ENCODE measurements at regions not wholly inside any gene's neighbourhood (a gene's known extent, or its start where the extent isn't known, plus 50 kb on each side); places are given as distances from the start of the nearest gene placed in this dataset.

DNA sequence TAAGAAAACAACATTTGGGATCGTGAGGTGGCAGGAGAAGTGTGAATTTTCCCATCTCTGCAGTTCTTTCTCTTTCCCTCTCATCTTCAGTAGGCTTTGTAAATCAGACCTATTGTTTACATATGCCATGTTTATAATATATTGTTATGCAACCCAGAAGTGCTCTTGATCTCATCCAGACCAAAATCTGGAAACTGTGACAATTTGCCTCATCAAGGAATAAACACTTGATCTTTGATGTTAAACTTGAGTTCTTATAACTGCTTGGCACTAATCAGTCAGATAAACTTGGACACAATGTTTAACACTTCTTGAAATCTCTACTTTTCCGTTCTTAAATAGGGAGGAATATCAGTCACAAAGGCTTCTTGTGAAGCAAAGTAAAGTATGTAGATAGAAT, 384.7 kb downstream of the DMRT2 start:
- DNase-seq = no peak

DNA sequence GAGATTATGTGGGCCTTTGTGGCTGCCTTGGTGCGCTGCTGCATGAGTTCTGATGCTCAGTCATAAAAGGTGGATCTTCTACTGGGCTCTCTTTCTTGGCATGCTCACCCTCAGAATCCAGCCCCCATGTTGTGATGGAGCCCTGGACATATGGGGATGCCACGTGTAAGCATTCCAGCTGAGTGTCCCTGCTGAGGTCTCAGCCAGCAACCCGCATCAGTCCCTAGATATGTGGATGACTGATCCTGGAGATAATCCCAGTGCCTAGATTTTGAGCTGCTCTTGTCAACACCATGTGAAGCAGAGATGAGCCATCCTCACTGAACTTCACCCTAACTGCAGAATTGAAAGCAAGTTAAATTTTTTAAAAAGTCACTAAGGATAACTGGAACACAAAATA, 390.1 kb downstream of the DMRT2 start:
- DNase-seq = no peak

DNA sequence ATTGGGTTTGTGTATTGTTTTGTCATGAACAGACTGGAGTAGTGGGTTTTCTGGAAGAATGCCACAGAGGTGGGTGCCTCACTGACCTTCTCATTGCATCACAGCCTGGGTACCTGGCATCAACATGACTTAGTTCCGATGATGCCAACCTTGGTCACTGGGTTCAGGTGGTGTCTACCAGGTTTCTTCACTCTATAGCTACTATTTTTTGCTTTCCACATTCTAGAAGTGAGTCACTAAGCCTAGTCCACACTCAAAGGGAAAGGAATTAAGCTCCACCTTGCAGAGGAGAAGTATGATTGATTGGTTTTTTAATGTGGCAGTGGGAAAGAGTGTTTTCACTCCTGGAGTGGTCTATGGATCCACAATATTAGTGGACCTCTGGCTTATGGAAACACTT, 391.9 kb downstream of the DMRT2 start:
- DNase-seq = no peak

DNA sequence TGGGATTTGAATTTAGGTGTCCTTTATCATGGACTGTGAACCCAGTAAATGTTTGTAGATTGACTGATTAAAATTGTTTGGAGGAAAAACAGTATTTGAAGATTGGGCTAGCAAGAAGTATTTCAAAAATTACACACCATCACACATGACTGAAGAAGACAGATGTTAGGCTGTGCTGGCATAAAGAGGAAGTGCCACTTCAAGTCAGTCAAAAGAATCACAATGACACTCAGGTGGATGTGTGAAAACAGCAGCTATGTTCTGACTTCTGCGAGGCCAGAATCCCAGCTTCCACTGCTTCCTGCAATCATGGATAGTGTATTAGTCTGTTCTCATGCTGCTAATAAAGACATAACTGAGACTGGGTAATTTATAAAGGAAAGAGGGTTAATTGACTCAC, 393.3 kb downstream of the DMRT2 start:
- DNase-seq = no peak

DNA sequence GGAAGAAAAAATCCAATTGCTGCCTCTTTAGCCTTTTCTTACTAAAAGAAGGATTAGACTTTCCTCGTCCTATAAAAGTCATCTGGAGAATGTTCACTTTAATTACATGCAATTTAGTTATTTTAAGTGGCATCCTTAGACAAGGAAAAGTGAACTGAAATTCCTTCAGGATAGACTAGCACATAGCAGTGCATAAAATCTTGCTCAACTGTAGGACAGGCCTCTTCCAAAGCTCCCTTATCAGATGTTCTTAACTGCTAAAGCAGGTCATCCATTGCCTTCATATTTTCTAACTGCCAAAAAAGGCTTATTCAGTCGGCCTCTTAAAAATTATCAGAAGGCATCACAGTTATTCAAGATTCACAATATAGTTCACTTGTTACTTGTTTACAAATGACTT, 396.5 kb downstream of the DMRT2 start:
- DNase-seq = no peak

DNA sequence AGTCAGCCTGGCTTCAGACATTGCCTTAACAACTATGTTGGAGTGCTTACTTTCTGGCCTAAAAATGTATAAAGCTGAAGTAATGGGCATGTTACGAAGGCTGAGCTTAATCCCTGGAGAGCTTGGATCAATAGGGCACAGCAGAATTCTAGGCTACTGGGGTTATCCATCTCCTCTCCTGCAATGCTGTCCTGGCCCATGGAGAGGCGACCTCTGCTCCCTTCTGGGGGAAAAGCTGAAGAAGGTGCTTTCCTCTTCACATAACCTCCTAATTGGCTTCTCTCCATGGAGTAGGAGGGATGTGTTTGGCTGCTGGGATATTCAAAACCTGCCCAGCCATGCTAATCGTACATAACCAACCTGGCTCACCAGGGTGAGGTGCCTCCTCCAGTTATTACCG, 403.5 kb downstream of the DMRT2 start:
- DNase-seq = no peak

DNA sequence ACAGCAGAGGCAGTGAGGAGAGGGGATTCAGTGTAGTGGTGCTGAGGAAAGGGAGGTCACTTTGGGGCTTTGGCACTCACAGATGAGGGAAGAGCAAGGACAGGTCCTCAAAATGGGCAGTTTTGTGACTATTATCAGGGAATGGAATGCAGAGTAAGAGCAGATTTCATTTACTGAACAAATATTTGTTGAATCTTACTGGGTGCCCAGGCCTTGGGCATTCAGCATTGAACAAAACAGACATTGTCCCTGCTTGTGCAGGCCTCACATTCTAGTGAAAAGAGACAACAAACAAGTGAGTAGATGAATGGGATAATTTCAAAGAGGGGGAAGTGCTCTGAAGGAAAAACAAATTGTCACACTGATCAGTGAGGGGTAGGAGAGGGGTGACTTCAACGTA, 404.1 kb downstream of the DMRT2 start:
- DNase-seq = no peak

DNA sequence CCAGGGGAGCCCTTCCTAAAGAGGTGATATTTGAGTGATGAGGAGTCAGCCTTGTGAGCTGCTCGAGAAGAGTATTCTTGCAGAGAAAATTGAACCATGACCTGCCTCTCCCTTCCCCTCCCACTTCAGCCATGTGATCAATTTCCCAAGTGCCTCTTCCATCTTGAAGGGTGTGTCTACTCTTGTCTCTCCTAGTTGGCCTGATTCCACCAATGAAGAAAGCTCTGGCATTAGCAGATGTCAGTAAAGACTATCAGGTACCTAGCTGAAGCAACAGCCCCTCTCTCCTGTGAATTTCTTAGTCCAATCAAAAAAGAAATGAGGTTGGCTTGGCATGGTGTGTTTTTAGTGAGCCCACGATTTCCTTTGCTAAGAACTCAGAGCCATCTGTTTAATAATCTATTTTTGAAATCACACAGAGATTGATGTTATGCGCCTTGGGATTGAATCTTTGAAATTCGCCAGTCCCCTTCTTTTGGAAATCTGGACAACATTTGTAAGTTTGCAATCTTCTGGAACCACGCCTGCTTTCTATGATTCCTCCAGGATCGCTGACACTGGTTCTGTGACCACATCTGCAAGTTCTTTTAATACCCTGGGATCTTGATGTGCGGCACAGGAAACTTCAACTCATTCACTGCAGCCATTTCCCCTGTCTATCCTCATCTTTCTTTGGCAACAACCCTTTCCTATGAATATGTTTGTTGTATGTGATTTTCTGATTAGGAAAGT, 404.6 kb downstream of the DMRT2 start:
- peak; percentile 44 for DNase-seq

DNA sequence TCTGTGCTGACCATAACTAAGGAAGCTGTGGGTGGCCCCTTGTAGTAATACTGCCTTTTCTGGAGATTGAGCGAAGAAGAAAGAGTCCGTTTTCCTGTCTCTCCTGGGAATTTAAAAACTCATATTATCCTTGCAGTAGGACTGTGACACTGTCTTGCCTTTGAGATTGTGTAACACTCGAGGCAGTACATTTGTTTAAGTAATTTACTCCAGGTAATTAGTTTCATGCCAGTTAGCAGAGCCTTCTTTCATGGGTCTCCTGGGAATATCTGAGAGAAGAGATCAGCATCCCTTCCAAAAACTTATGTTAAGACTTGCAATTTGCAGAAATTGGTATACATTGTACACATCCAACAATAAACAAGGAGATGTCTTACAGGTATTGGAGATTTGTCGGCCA, 405.6 kb downstream of the DMRT2 start:
- no peak for DNase-seq

DNA sequence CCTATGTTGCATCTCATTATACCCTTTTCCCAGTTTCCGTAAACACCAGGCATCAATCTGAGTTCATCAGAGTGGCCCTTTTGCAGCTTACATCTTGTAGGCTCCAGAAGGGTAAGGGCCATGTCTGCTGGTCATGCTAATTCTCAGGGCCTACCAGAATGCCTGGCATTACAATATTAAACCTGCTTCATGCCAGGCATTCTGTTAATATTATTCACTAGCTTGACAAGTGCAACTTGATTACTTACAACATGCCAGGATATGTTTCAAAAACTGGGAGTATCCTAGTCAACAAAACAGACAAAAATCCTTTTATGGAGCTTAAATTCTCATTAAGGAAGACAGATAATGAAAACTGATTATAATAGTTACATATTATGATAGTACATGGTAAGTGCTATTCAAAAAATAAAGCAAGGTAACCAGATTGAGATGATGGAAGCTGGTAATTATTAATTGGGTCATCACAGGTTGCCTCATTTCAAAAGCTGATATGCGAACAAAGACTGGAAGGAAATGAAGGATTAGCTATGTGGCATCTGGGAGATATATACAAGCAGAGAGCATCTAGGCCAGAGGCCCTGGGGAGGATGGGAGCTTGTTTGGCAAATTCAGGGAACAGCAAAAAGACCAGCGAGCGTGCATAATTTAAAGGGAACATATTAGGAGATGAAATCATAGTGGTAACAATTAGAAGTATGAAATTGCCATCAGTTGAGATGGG, 406.3 kb downstream of the DMRT2 start:
- DNase-seq = no peak

DNA sequence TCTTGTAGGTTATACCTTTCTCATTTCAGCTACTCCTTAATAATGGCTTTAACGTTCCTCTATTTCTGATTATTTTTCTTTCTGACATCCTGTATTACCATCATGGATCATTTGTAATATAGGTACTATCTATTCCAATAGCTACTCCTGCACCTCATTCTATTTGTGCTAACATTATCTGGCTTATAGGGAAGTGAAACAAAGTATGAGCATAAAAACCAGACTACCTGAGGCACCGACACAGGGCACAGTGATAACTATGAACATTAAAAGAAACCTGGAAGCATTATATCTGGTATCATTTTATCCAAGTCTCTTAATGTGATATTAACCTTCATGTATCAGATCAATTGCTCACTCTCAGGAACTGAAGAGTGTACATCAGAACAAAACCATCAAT, 407.3 kb downstream of the DMRT2 start:
- DNase-seq = no peak

DNA sequence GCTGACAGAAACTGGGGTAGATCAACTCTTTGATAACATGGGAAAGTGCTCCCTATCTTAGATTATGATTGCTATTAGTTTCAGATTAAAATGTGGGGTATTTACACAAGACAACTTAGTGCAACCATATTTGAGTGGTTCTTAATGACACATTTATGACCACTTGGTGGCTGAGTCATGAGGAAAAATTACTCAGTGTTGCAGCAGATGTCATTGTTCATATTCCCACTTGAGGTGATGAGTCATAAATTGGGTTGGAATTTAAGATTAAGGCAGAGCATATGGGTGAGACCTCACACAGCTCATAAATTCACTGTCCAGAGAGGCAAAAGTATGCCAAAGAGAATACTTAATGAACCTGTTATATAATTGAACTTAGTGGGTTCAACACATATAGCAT, 408.3 kb downstream of the DMRT2 start:
- no peak for DNase-seq

DNA sequence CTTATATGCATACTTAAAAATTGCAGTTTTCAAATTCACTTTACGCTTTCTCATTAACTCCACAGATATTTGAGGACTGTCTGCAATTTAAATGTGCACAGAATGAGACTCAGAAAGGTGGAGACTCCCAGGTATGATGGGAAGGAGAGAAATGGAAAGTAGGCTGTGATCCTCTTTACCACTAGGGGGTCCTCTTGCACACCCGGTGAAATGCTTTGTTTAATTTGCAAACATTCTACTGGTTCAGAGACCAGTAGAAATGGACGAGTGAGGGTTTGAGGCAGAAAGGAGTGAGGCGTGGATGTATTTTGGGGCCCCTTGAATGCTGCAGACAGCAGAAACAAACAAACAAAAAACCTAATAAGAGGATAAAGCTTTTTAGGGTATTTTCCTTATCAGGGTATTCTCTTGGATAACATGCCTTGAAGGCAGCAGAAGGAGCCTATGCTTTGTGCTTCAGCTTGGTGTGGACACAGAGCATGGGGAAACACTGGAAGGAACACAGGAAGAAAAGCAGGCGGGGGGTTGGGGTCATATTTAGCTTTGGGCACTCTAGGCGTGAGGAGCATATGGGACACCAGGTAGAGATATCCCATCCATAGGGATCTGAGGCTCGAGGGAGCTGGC, 410.1 kb downstream of the DMRT2 start:
- no peak for DNase-seq

DNA sequence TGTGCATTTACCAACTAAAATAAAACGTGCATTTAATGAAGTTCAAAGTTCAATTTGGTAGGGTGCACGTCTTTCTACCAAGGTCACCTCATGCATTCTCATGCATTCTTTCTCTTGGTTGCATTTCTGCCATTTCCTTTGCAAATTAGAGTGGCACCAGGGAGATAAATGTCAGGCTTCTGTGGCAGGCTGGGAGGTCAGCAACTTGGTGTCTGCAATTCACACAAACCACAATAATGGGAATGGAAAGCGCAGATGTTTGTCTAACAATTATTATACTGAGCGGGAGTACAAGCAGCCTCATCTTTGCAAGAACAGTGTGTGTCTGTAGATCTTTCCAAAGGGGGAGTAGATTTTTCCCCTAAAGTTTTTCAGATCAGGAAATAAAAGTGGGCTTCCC, 411.7 kb downstream of the DMRT2 start:
- DNase-seq = no peak

DNA sequence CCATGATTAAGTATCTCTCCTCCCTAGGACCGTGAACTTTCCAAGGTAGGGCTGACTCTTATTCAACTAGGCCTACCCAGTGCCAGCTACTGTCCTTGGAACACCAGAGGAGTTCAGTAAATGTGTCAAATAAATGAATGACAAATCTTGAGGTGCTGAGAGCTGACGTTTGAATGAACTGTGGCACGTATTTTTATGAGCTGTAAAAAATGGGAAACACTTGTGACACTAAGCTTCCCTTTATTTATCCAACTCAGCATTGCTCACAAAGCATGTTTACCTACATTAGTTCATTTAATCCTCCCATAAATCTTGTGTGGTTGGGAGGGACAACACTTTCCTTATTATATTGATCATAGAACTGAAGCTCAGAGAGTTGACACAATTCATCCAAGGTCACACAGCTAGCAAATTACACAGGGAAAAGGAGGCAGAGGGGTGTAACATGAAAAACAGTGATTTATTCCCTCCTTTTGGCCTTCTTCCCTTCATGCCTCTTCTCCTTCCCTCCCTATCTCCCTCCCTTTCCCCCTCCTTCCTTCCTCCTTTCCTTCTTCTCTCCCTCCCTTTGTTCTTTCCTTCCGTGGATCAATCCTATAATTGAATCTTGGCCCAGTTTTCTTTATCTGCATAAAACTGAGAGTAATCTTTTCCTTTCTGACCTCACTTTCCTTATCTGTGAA, 412.6 kb downstream of the DMRT2 start:
- DNase-seq = no peak

DNA sequence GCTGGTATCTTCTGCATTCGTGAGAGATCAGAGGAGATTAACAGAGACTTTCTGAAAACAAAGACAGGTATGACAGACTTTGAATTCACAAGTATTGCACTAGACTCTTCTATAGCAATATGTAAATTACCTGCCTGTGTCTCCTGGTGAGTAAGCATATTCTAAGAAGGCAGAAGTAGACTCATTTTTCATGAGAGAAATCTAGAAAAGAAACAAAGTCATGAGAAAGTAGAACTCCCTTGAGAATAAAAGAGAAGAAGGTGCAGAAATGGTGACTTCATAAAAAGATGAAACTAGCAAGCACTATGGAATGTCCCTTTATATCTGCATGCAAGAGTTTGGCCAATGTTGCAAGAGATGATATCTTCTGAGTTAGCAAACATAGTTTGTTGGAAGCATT, 419.8 kb downstream of the DMRT2 start:
- no peak for DNase-seq

DNA sequence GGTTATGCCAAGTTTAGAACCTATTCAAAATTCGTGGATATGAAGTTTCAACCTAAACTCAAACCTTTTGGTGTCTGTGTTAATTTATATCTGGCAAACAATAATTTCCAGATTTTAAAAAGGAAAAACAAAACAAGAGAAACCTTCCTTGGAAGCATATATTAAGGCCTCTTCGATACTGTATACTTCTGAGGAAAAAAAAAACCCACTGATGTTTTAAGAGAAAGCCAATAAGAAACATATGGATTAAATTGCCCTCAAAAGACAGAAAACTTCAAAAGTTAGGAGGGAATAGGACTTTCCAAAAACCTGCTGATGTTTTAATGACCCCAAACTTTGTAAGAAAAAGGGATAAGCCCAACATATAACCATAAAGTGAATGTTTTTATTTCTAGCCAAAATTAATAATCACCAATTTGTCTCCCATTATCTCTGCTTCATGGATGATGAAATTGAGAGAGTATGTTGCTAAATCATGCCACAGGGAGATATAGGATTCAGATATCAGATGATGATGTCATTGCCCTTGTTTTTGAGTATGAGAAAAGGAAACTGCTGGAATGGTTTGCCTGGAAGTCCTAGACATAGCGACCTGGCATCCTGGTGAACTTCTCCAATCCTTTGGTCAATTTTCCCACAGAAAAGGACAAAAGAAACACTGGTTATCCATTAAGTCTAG, 423.9 kb downstream of the DMRT2 start:
- no peak for DNase-seq

DNA sequence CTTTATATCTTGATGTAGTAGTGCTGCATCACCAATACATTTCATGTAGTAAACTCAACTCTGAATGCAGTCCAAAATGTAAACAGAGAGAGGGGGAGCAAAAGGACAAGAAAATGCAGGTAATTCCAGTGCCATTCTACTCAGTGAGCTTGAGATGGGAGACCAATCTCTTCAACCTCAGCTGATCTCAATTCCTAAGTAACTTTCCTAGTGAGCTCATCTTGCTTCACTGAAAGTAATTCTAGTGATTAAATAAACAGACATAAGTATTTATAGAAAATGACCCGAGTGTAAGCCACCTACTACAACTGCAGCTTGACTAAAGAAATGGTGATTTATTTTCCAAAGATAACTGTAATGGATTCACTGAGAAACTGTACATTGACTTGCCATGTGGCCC, 424.5 kb downstream of the DMRT2 start:
- no peak for DNase-seq

DNA sequence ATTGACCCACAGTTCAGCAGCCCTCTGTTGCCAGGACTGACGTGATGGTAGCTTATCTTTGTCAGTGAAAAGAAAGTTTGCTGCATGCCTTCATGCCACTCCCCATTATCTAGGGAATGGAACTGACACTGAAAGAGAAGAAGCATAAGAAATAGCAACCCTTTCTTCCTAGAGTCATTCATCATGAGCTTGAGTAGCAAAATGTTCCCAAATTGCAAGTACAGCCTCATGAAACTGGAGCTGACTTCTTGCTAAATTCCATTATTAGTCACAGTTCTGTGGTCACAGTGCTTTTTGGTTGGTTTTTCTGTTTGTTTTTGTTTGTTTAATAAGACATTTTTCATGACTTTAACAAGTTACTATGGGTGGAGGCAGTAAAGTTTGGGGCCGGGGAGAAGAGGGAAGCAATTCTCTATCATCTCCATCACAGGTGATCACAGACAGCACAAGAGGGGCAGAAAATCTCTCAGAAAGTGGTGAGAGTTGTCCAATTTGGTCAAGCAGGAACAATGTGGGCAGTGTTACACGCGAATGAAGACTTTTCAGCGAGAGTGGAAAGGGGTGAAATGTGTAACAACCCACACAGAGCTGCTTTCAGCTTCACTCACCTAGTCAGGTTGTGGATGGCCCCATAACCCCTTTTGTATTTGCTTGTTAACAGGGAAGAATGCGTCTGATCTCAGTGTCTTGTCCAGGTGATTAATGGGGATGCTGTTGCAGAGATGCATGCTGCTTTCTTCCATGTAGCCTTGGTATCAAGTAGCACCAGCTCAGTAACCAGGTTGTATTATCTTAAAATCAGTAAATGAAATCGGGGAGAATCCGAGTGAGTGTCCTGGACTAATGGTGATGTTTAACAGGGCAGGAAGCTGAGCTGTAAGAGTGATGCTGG, 440.4 kb downstream of the DMRT2 start:
- DNase-seq = no peak

DNA sequence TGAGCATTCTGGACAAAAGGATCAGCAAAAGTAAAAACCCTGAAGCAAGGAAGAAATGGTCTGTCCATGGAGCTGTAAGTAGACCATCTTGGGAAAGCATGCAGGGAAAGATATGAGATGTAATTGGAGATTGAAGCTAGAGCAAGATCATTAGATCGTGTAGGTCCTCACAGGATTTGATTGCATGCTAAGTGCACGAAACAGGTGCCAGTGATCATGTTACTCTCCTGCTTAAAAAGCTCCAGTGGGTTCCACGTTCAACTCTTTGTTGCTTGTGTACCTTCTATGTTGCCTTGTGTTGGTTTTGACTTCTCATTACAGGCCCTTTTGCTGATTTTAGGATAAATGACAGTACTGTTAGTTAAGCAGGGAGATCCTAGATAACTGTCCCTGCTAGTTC, 442.0 kb downstream of the DMRT2 start:
- no peak for DNase-seq

DNA sequence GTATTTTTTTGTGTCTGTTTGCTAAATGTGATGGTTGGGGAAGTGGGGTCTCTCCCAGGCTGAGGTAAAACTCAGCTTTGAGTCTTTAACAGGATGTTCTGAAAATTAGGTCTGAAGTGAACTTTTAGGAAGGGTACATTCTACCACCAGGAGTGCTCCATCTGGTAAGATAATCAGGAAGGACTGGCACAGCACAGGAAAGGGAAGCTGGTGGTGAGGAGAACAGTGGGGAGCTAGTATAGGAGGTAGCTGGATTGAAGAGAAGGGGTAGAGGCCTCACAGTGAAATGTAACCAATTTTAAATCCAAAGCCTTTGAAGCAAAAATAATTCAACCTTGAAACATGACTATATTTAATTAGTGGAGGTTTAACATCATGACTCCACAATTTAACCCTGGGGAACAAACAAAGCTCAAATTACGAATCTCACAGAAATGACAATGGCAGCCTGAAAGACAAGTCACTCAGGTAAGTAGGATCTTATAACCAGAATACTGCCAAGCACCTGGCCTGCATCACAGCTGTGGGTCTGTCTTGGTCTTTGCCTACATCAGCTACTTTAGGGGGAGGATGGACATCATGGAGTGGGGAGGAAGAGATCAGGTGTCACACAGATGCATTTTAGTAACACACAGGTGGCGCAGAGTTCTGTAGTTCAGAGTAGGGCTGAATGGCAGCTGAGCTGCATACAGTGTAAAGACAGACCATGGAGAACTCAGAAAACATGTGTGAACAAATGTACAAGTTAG, 445.3 kb downstream of the DMRT2 start:
- DNase-seq = no peak

Data from left hindlimb (tissue), 1 donor.